H9 (cell line): ENCODE measurements at regions not wholly inside any gene's neighbourhood (a gene's known extent, or its start where the extent isn't known, plus 50 kb on each side); places are given as distances from the start of the nearest gene placed in this dataset.

Experiments used
- DNase-seq: peaks from one replicate; pipeline ENCODE4 v3.0.0-alpha.2; 2017
- H2AFZ ChIP-seq: one replicate; pipeline ENCODE4 v1.6.1; 2013; ENCODE audit warnings: mild to moderate bottlenecking, low read length, control low read depth, moderate library complexity
- H2AK5ac ChIP-seq: 2 replicates; pipeline ENCODE4 v1.6.1; 2013; ENCODE audit warnings: low read length, control low read depth, mixed read lengths; ENCODE audit not compliant: insufficient read length
- H2BK120ac ChIP-seq: one replicate; pipeline ENCODE4 v1.6.1; 2013; ENCODE audit warnings: low read depth, mild to moderate bottlenecking, low read length, control low read depth, inconsistent platforms; ENCODE audit not compliant: poor library complexity, severe bottlenecking
- H2BK12ac ChIP-seq: 2 replicates; pipeline ENCODE4 v1.6.1; 2013; ENCODE audit warnings: low read length, control low read depth, mixed read lengths, low read depth; ENCODE audit not compliant: insufficient read length
- H2BK15ac ChIP-seq: 2 replicates; pipeline ENCODE4 v1.6.1; 2013; ENCODE audit warnings: low read depth, low read length, control low read depth
- H2BK20ac ChIP-seq: one replicate; pipeline ENCODE4 v1.6.1; 2013; ENCODE audit warnings: low read depth, mild to moderate bottlenecking, low read length, control low read depth, inconsistent platforms; ENCODE audit not compliant: poor library complexity, severe bottlenecking
- H2BK5ac ChIP-seq: 2 replicates; pipeline ENCODE4 v1.6.1; 2013; ENCODE audit warnings: low read length, control low read depth, mixed read lengths; ENCODE audit not compliant: insufficient read length
- H3K14ac ChIP-seq: 2 replicates; pipeline ENCODE4 v1.6.1; 2013; ENCODE audit warnings: low read length, control low read depth; ENCODE audit not compliant: insufficient read depth
- H3K18ac ChIP-seq: 2 replicates; pipeline ENCODE4 v1.6.1; 2013; ENCODE audit warnings: low read depth, mild to moderate bottlenecking, mixed read lengths, low read length, control low read depth; ENCODE audit not compliant: insufficient read length
- H3K23ac ChIP-seq: 2 replicates; pipeline ENCODE4 v1.6.1; 2013; ENCODE audit warnings: low read length, control low read depth, mixed read lengths, low read depth; ENCODE audit not compliant: insufficient read length
- H3K23me2 ChIP-seq: 2 replicates; pipeline ENCODE4 v1.6.1; 2013; ENCODE audit warnings: low read depth, mild to moderate bottlenecking, mixed read lengths, low read length, control low read depth; ENCODE audit not compliant: insufficient read length, poor library complexity, severe bottlenecking
- H3K27ac ChIP-seq: 2 replicates; pipeline ENCODE4 v1.5.1; 2013; ENCODE audit warnings: low read length, control low read depth, mixed read lengths, low read depth; ENCODE audit not compliant: insufficient read length
- H3K27me3 ChIP-seq: 2 replicates; pipeline ENCODE4 v1.6.1; 2013; ENCODE audit warnings: low read length, control low read depth, inconsistent platforms; ENCODE audit not compliant: insufficient read depth
- H3K4ac ChIP-seq: 2 replicates; pipeline ENCODE4 v1.6.1; 2013; ENCODE audit warnings: low read depth, mild to moderate bottlenecking, control low read depth, inconsistent platforms, low read length, moderate library complexity
- H3K4me1 ChIP-seq: 2 replicates; pipeline ENCODE4 v1.6.1; 2013; ENCODE audit warnings: low read length, control low read depth, inconsistent platforms; ENCODE audit not compliant: insufficient read depth
- H3K4me2 ChIP-seq: 2 replicates; pipeline ENCODE4 v1.6.1; 2013; ENCODE audit warnings: low read length, control low read depth, mixed read lengths; ENCODE audit not compliant: insufficient read length, insufficient read depth
- H3K56ac ChIP-seq: 2 replicates; pipeline ENCODE4 v1.6.1; 2013; ENCODE audit warnings: low read depth, mild to moderate bottlenecking, mixed read lengths, low read length, control low read depth; ENCODE audit not compliant: insufficient read length
- H3K79me1 ChIP-seq: 2 replicates; pipeline ENCODE4 v1.6.1; 2013; ENCODE audit warnings: low read depth, mild to moderate bottlenecking, moderate library complexity, low read length, control low read depth, inconsistent platforms; ENCODE audit not compliant: insufficient read depth, poor library complexity, severe bottlenecking
- H3K79me2 ChIP-seq: 2 replicates; pipeline ENCODE4 v1.6.1; 2013; ENCODE audit warnings: low read length, control low read depth, inconsistent platforms; ENCODE audit not compliant: insufficient read depth
- H3K9ac ChIP-seq: 2 replicates; pipeline ENCODE4 v1.6.1; 2013; ENCODE audit warnings: low read length, control low read depth, mixed read lengths; ENCODE audit not compliant: insufficient read length; ENCODE audit errors: extremely low read depth
- H3K9me3 ChIP-seq: one replicate; pipeline ENCODE4 v1.6.1; 2013; ENCODE audit warnings: low read depth, low read length, inconsistent platforms; ENCODE audit not compliant: control insufficient read depth
- H3T11ph ChIP-seq: one replicate; pipeline ENCODE4 v1.6.1; 2013; ENCODE audit warnings: mild to moderate bottlenecking, low read length, control low read depth, inconsistent platforms
- H4K20me1 ChIP-seq: one replicate; pipeline ENCODE4 v1.6.1; 2013; ENCODE audit not compliant: control insufficient read depth, insufficient read length, insufficient read depth
- H4K5ac ChIP-seq: 2 replicates; pipeline ENCODE4 v1.6.1; 2013; ENCODE audit warnings: low read depth, mild to moderate bottlenecking, mixed read lengths, low read length, control low read depth; ENCODE audit not compliant: insufficient read length
- H4K8ac ChIP-seq: replicated peaks from 2 replicates; pipeline ENCODE4 v1.6.1; 2013; ENCODE audit warnings: low read length, control low read depth, mixed read lengths, low read depth; ENCODE audit not compliant: insufficient read length
- H4K91ac ChIP-seq: 2 replicates; pipeline ENCODE4 v1.6.1; 2013; ENCODE audit warnings: low read depth, mild to moderate bottlenecking, moderate library complexity, mixed read lengths, low read length, control low read depth; ENCODE audit not compliant: insufficient read length
- H3K27ac Mint-ChIP-seq, 3 experiments: 2 replicates in 2 of 3; 3 replicates in 1 of 3; pipeline ENCODE4 v1.8.0; 2020 to 2021; ENCODE audit warnings: mixed read lengths in 3 of 3, mild to moderate bottlenecking in 1 of 3, moderate library complexity in 1 of 3
- H3K27me3 Mint-ChIP-seq: 2 replicates; pipeline ENCODE4 v1.8.0; 2021; ENCODE audit warnings: low read depth, mild to moderate bottlenecking, moderate library complexity, mixed read lengths
- H3K36me3 Mint-ChIP-seq, 3 experiments: 2 replicates in 2 of 3; 3 replicates in 1 of 3; pipeline ENCODE4 v1.8.0; 2020 to 2021; ENCODE audit warnings: low read depth in 3 of 3, mixed read lengths in 3 of 3; ENCODE audit not compliant: insufficient read depth in 1 of 3
- H3K4me1 Mint-ChIP-seq, 2 experiments: 2 replicates each; pipeline ENCODE4 v1.8.0; 2020; ENCODE audit warnings: mixed read lengths in 2 of 2
- H3K4me3 Mint-ChIP-seq, 2 experiments: 2 replicates in 1 of 2; 3 replicates in 1 of 2; pipeline ENCODE4 v1.8.0; 2020 to 2021; ENCODE audit warnings: mild to moderate bottlenecking in 2 of 2, mixed read lengths in 2 of 2, moderate library complexity in 1 of 2
- H3K9me3 Mint-ChIP-seq, 2 experiments: 2 replicates in 1 of 2; 3 replicates in 1 of 2; pipeline ENCODE4 v1.8.0; 2020; ENCODE audit warnings: mild to moderate bottlenecking in 2 of 2, mixed read lengths in 2 of 2, moderate library complexity in 1 of 2
- CTCF ChIP-seq: fragments of 200-600 bp; sonication (generic); conservative IDR thresholded peaks from 3 replicates; pipeline ENCODE4 v1.8.0; 2021; ENCODE audit warnings: antibody characterized with exemption, mild to moderate bottlenecking
- WGBS: extraction: QIAGEN DNeasy Blood & Tissue Kit; methylation state at CpG from one replicate; pipeline ENCODE4 v1.1.7; 2013; ENCODE audit warnings: missing lambda C conversion rate, low lambda C conversion rate, mixed read lengths; ENCODE audit not compliant: insufficient read length; ENCODE audit errors: extremely low coverage; 5-methylcytosine and 5-hydroxymethylcytosine counted together

GRCh38 chrX:20507901-20508620 is 241.4 kb upstream of the RPS6KA3 start:
- Histone ChIP-seq H3K9ac (no peak overlapping the region), H3K23ac (no peak overlapping the region), H3K79me2 (no peaks in the 10 kb centered on the region), H3K14ac (no peak overlapping the region), H4K20me1 (no peaks in the 10 kb centered on the region), H3K56ac (no peak overlapping the region), H4K5ac (no peak overlapping the region), H4K8ac (no peak overlapping the region), H2BK15ac (no peak overlapping the region), H3K18ac (no peak overlapping the region), H3K9me3 (peaks cover 23% of the 10 kb centered on the region), H2AK5ac (no peak overlapping the region), H3K4me1 (no peaks in the 10 kb centered on the region), H3T11ph (no peak overlapping the region), H3K4ac (no peak overlapping the region), H3K27me3 (no peaks in the 10 kb centered on the region), H3K4me2 (no peak overlapping the region), H2BK5ac (no peak overlapping the region), H3K27ac (no peak overlapping the region), H3K79me1 (no peaks in the 10 kb centered on the region), H2AFZ (no peak overlapping the region), H2BK20ac (no peak overlapping the region), H4K91ac (no peak overlapping the region), H3K23me2 (no peaks in the 10 kb centered on the region), H2BK12ac (no peak overlapping the region), H2BK120ac (no peak overlapping the region)
- Mint-ChIP-seq H3K27me3 (no peaks in the 10 kb centered on the region; the same call in 1 of the 2 replicates), H3K4me1 (no peaks in the 10 kb centered on the region), H3K36me3 (no peaks in the 10 kb centered on the region), H3K4me3 (no peak overlapping the region), H3K27ac (no peak overlapping the region), H3K9me3 (peaks cover 24 to 46% of the 10 kb centered on the region in 2 experiments)
- TF ChIP-seq CTCF, result no peak
- DNase-seq, result no peak
- no CpG with 5 or more reads among the region's 2 CpGs for WGBS
